ES-I3 (cell line): ENCODE measurements at regions not wholly inside any gene's neighbourhood (a gene's known extent, or its start where the extent isn't known, plus 50 kb on each side); places are given as distances from the start of the nearest gene placed in this dataset.

Experiments used
- H3K36me3 ChIP-seq: 2 replicates; pipeline ENCODE4 v1.6.1; 2013; ENCODE audit warnings: mild to moderate bottlenecking, low read length, control low read depth, moderate library complexity; ENCODE audit not compliant: insufficient read depth
- H3K4me1 ChIP-seq: 2 replicates; pipeline ENCODE4 v1.6.1; 2013; ENCODE audit warnings: mild to moderate bottlenecking, control low read depth, low read length; ENCODE audit not compliant: insufficient read depth
- H3K9ac ChIP-seq: 2 replicates; pipeline ENCODE4 v1.6.1; 2013; ENCODE audit warnings: low read depth, mild to moderate bottlenecking, low read length, moderate library complexity
- H3K9me3 ChIP-seq: 2 replicates; pipeline ENCODE4 v1.6.1; 2013; ENCODE audit warnings: mild to moderate bottlenecking, low read length, moderate library complexity; ENCODE audit not compliant: control insufficient read depth, insufficient read depth

- Histone ChIP-seq H3K4me1 (no peaks in the 10 kb centered on the region), H3K9ac (no peak overlapping the region), H3K36me3 (no peaks in the 10 kb centered on the region), H3K9me3 (no peaks in the 10 kb centered on the region; the same call in 1 of the 2 replicates)
Observed at GRCh38 chr9:105921057-105921726, 226.9 kb downstream of the TMEM38B start.

GRCh38 chr9:105928416-105928815 is 234.1 kb downstream of the TMEM38B start:
- no peaks in the 10 kb centered on the region for H3K36me3 ChIP-seq
- H3K9ac ChIP-seq = no peak overlapping the region
- H3K9me3 ChIP-seq = peaks cover 3% of the 10 kb centered on the region; the same call in 1 of the 2 replicates
- no peaks in the 10 kb centered on the region for H3K4me1 ChIP-seq

- Histone ChIP-seq H3K9me3 (peaks cover 3% of the 10 kb centered on the region; the same call in 1 of the 2 replicates), H3K9ac (no peak overlapping the region), H3K4me1 (no peaks in the 10 kb centered on the region), H3K36me3 (no peaks in the 10 kb centered on the region)
Observed at GRCh38 chr9:105930011-105930627, 235.8 kb downstream of the TMEM38B start.

GRCh38 chr9:105932276-105932675 is 237.9 kb downstream of the TMEM38B start:
- no peak overlapping the region for H3K9ac ChIP-seq
- no peaks in the 10 kb centered on the region for H3K36me3 ChIP-seq

GRCh38 chr9:105950448-105950847 is 256.1 kb downstream of the TMEM38B start:
- Histone ChIP-seq H3K4me1 (peaks cover 5% of the 10 kb centered on the region), H3K36me3 (no peaks in the 10 kb centered on the region), H3K9ac (no peak overlapping the region), H3K9me3 (peaks cover 7% of the 10 kb centered on the region)

More at GRCh38 chr9:105932276-105932675, 237.9 kb downstream of the TMEM38B start:
- Histone ChIP-seq H3K9me3 (peaks cover 3% of the 10 kb centered on the region; the same call in 1 of the 2 replicates), H3K4me1 (no peaks in the 10 kb centered on the region)

GRCh38 chr9:105950894-105951293 is 256.6 kb downstream of the TMEM38B start:
- Histone ChIP-seq H3K4me1 (peaks cover 10% of the 10 kb centered on the region), H3K9me3 (peaks cover 7% of the 10 kb centered on the region), H3K9ac (no peak overlapping the region), H3K36me3 (no peaks in the 10 kb centered on the region)

GRCh38 chr9:105954517-105954916 is 260.2 kb downstream of the TMEM38B start:
- H3K9ac ChIP-seq = no peak overlapping the region
- peaks cover 5% of the 10 kb centered on the region for H3K9me3 ChIP-seq
- no peaks in the 10 kb centered on the region for H3K36me3 ChIP-seq
- peaks cover 23% of the 10 kb centered on the region for H3K4me1 ChIP-seq

GRCh38 chr9:105957830-105958229 is 263.5 kb downstream of the TMEM38B start:
- no peaks in the 10 kb centered on the region for H3K36me3 ChIP-seq
- peaks cover 23% of the 10 kb centered on the region for H3K4me1 ChIP-seq
- no peaks in the 10 kb centered on the region; the same call in 1 of the 2 replicates for H3K9me3 ChIP-seq
- no peak overlapping the region for H3K9ac ChIP-seq

GRCh38 chr9:105958587-105958986 is 264.2 kb downstream of the TMEM38B start:
- H3K36me3 ChIP-seq = no peaks in the 10 kb centered on the region
- peaks cover 23% of the 10 kb centered on the region for H3K4me1 ChIP-seq
- H3K9ac ChIP-seq = no peak overlapping the region
- no peaks in the 10 kb centered on the region; the same call in 1 of the 2 replicates for H3K9me3 ChIP-seq

GRCh38 chr9:105959531-105959930 is 265.2 kb downstream of the TMEM38B start:
- Histone ChIP-seq H3K36me3 (no peaks in the 10 kb centered on the region), H3K4me1 (peaks cover 23% of the 10 kb centered on the region), H3K9ac (no peak overlapping the region), H3K9me3 (no peaks in the 10 kb centered on the region; the same call in 1 of the 2 replicates)

GRCh38 chr9:105963343-105964099 is 269.2 kb downstream of the TMEM38B start:
- H3K9me3 ChIP-seq = no peaks in the 10 kb centered on the region
- no peaks in the 10 kb centered on the region for H3K36me3 ChIP-seq
- H3K9ac ChIP-seq = no peak overlapping the region
- H3K4me1 ChIP-seq = peaks cover 2% of the 10 kb centered on the region

GRCh38 chr9:105964156-105964555 is 269.8 kb downstream of the TMEM38B start:
- 0 out of 2 replicates have a peak, but pooled peaks cover under 1% of the 10 kb centered on the region for H3K4me1 ChIP-seq
- H3K9ac ChIP-seq = no peak overlapping the region
- no peaks in the 10 kb centered on the region for H3K36me3 ChIP-seq
- no peaks in the 10 kb centered on the region for H3K9me3 ChIP-seq

GRCh38 chr9:105966834-105967233 is 272.5 kb downstream of the TMEM38B start:
- Histone ChIP-seq H3K36me3 (no peaks in the 10 kb centered on the region), H3K4me1 (peaks cover 8% of the 10 kb centered on the region), H3K9ac (no peak overlapping the region), H3K9me3 (no peaks in the 10 kb centered on the region)

- Histone ChIP-seq H3K36me3 (no peaks in the 10 kb centered on the region), H3K9ac (no peak overlapping the region), H3K4me1 (peaks cover 8% of the 10 kb centered on the region), H3K9me3 (no peaks in the 10 kb centered on the region)
Observed at GRCh38 chr9:105967248-105967647, 272.9 kb downstream of the TMEM38B start.
